ENCODE measurements at regions not wholly inside any gene's neighbourhood (a gene's known extent, or its start where the extent isn't known, plus 50 kb on each side); places are given as distances from the start of the nearest gene placed in this dataset.
A peak's percentile ranks its signal among the peaks of the same experiment; 100 is the strongest.

GRCh38 chr14:105837349-105838063, 311.1 kb downstream of the TMEM121 start:
- intact Hi-C loops (cut with DNase I), result no loop called here
- Histone ChIP-seq H3K4me3 (no peak overlapping the region), H3K27ac (no peak overlapping the region), H3K4me1 (no peaks in the 10 kb centered on the region), H3K9me3 (no peaks in the 10 kb centered on the region), H3K27me3 (no peaks in the 10 kb centered on the region), H3K36me3 (no peaks in the 10 kb centered on the region)
- no peak for TF ChIP-seq POLR2A (IDR thresholded peaks at IDR 0.05)
- TF ChIP-seq CTCF (IDR thresholded peaks at IDR 0.05), result no peak
- no peak for TF ChIP-seq POLR2AphosphoS5 (IDR thresholded peaks at IDR 0.05; ENCODE audit: insufficient read depth in 1 of 2, low read depth in 1 of 2)
- peak in 1 of 2 donors; percentile 75 for DNase-seq (ENCODE audit: extremely low spot score in 2 of 2)

- Histone ChIP-seq H3K4me1 (no peaks in the 10 kb centered on the region), H3K36me3 (no peaks in the 10 kb centered on the region), H3K27me3 (no peaks in the 10 kb centered on the region), H3K4me3 (no peak overlapping the region), H3K9me3 (no peaks in the 10 kb centered on the region), H3K27ac (no peak overlapping the region)
- intact Hi-C loops (cut with DNase I), result no loop called here
- TF ChIP-seq POLR2A (IDR thresholded peaks at IDR 0.05) (no peak), POLR2AphosphoS5 (IDR thresholded peaks at IDR 0.05; ENCODE audit: insufficient read depth in 1 of 2, low read depth in 1 of 2) (no peak), CTCF (IDR thresholded peaks at IDR 0.05) (no peak)
- no peak for DNase-seq (ENCODE audit: extremely low spot score in 2 of 2)
These were observed 311.7 kb downstream of the TMEM121 start for GRCh38 chr14:105838107-105838506.

- TF ChIP-seq POLR2A (IDR thresholded peaks at IDR 0.05) (no peak), CTCF (IDR thresholded peaks at IDR 0.05) (no peak), POLR2AphosphoS5 (IDR thresholded peaks at IDR 0.05; ENCODE audit: insufficient read depth in 1 of 2, low read depth in 1 of 2) (no peak)
- H3K27ac ChIP-seq, result no peak overlapping the region
- no peaks in the 10 kb centered on the region for H3K36me3 ChIP-seq
- H3K4me3 ChIP-seq, result no peak overlapping the region
- DNase-seq (ENCODE audit: extremely low spot score in 2 of 2), result no peak
- H3K27me3 ChIP-seq, result no peaks in the 10 kb centered on the region
- H3K9me3 ChIP-seq, result no peaks in the 10 kb centered on the region
- intact Hi-C loops (cut with DNase I), result no loop called here
- H3K4me1 ChIP-seq, result no peaks in the 10 kb centered on the region
These were observed 312.4 kb downstream of the TMEM121 start for GRCh38 chr14:105838591-105839424.

GRCh38 chr14:105839425-105840265, 313.3 kb downstream of the TMEM121 start:
- DNase-seq (ENCODE audit: extremely low spot score in 2 of 2), result peak in 1 of 2 donors; percentile 81
- Histone ChIP-seq H3K27me3 (no peaks in the 10 kb centered on the region), H3K4me3 (no peak overlapping the region), H3K9me3 (no peaks in the 10 kb centered on the region), H3K4me1 (no peaks in the 10 kb centered on the region), H3K36me3 (no peaks in the 10 kb centered on the region), H3K27ac (no peak overlapping the region)
- no peak for TF ChIP-seq POLR2AphosphoS5 (IDR thresholded peaks at IDR 0.05; ENCODE audit: insufficient read depth in 1 of 2, low read depth in 1 of 2)
- TF ChIP-seq POLR2A (IDR thresholded peaks at IDR 0.05), result no peak
- no peak for TF ChIP-seq CTCF (IDR thresholded peaks at IDR 0.05)
- intact Hi-C loops (cut with DNase I), result no loop called here
